Mesendoderm (in vitro differentiated cells): ENCODE measurements at regions not wholly inside any gene's neighbourhood (a gene's known extent, or its start where the extent isn't known, plus 50 kb on each side); places are given as distances from the start of the nearest gene placed in this dataset.

Experiments
- DNase-seq: peaks from one replicate; pipeline ENCODE4 v3.0.0; 2013
- H2AK5ac ChIP-seq: 2 replicates; pipeline ENCODE4 v1.6.1; 2013; ENCODE audit warnings: low read length, inconsistent platforms
- H2BK120ac ChIP-seq: 2 replicates; pipeline ENCODE4 v1.6.1; 2013; ENCODE audit warnings: low read depth, mild to moderate bottlenecking, low read length, moderate library complexity, mixed read lengths
- H2BK15ac ChIP-seq: replicated peaks from 2 replicates; pipeline ENCODE4 v1.6.1; 2013; ENCODE audit warnings: low read depth, mild to moderate bottlenecking, moderate library complexity
- H2BK5ac ChIP-seq: 2 replicates; pipeline ENCODE4 v1.6.1; 2013; ENCODE audit warnings: low read length, inconsistent platforms
- H3K18ac ChIP-seq: 2 replicates; pipeline ENCODE4 v1.6.1; 2013; ENCODE audit warnings: mild to moderate bottlenecking, low read length, mixed read lengths
- H3K23ac ChIP-seq: one replicate; pipeline ENCODE4 v1.6.1; 2013; ENCODE audit warnings: low read length
- H3K27ac ChIP-seq: 2 replicates; pipeline ENCODE4 v1.5.1; 2013; ENCODE audit warnings: low read depth, mild to moderate bottlenecking, inconsistent platforms, low read length, moderate library complexity
- H3K27me3 ChIP-seq: 2 replicates; pipeline ENCODE4 v1.6.1; 2013; ENCODE audit warnings: low read length, control low read depth, mild to moderate bottlenecking, inconsistent platforms; ENCODE audit not compliant: insufficient read depth, poor library complexity
- H3K36me3 ChIP-seq: 2 replicates; pipeline ENCODE4 v1.6.1; 2013; ENCODE audit warnings: low read length, inconsistent platforms; ENCODE audit not compliant: control insufficient read depth, insufficient read depth
- H3K4ac ChIP-seq: one replicate; pipeline ENCODE4 v1.6.1; 2013; ENCODE audit warnings: low read depth, mild to moderate bottlenecking, low read length, moderate library complexity
- H3K4me1 ChIP-seq: 2 replicates; pipeline ENCODE4 v1.6.1; 2013; ENCODE audit warnings: low read depth, low read length, inconsistent platforms; ENCODE audit not compliant: control insufficient read depth
- H3K4me2 ChIP-seq: 2 replicates; pipeline ENCODE4 v1.6.1; 2013; ENCODE audit warnings: low read length
- H3K4me3 ChIP-seq: 2 replicates; pipeline ENCODE4 v1.5.1; 2013; ENCODE audit warnings: mild to moderate bottlenecking, low read length
- H3K56ac ChIP-seq: one replicate; pipeline ENCODE4 v1.6.1; 2013; ENCODE audit warnings: low read length
- H3K79me1 ChIP-seq: 2 replicates; pipeline ENCODE4 v1.6.1; 2013; ENCODE audit warnings: low read length, inconsistent platforms
- H3K79me2 ChIP-seq: 2 replicates; pipeline ENCODE4 v1.6.1; 2013; ENCODE audit warnings: mild to moderate bottlenecking, low read length; ENCODE audit not compliant: control insufficient read depth, insufficient read depth
- H3K9ac ChIP-seq: 2 replicates; pipeline ENCODE4 v1.6.1; 2013; ENCODE audit warnings: low read length, inconsistent platforms
- H4K5ac ChIP-seq: one replicate; pipeline ENCODE4 v1.6.1; 2013; ENCODE audit warnings: low read length
- H4K8ac ChIP-seq: one replicate; pipeline ENCODE4 v1.6.1; 2013; ENCODE audit warnings: low read depth, mild to moderate bottlenecking, control low read depth, low read length, moderate library complexity
- WGBS: extraction: QIAGEN DNeasy Blood & Tissue Kit; methylation state at CpG from one replicate; pipeline ENCODE4 v1.1.7; 2013; ENCODE audit warnings: low lambda C conversion rate, missing lambda C conversion rate; ENCODE audit not compliant: insufficient coverage; ENCODE audit errors: extremely low coverage; 5-methylcytosine and 5-hydroxymethylcytosine counted together

GRCh38 chr12:115160271-115161128 lies 476.5 kb upstream of the TBX3 start:
- DNase-seq, result no peak
- peak overlapping the region; percentile 1 for H2BK15ac ChIP-seq
- peak overlapping the region; percentile 31 for H2BK120ac ChIP-seq
- H3K56ac ChIP-seq, result no peak overlapping the region
- H3K4me3 ChIP-seq, result no peak overlapping the region
- H4K5ac ChIP-seq, result no peak overlapping the region
- H2BK5ac ChIP-seq, result no peak overlapping the region
- peaks cover 11% of the 10 kb centered on the region for H3K4me1 ChIP-seq
- no peaks in the 10 kb centered on the region for H3K36me3 ChIP-seq
- H3K27ac ChIP-seq, result no peak overlapping the region
- H3K79me2 ChIP-seq, result no peaks in the 10 kb centered on the region
- H3K18ac ChIP-seq, result peak overlapping the region; percentile 76
- H3K27me3 ChIP-seq, result no peaks in the 10 kb centered on the region
- WGBS, result no CpG with 5 or more reads among the region's 6 CpGs
- H3K79me1 ChIP-seq, result no peaks in the 10 kb centered on the region
- no peak overlapping the region for H2AK5ac ChIP-seq
- H3K4ac ChIP-seq, result peak overlapping the region; percentile 79
- no peak overlapping the region for H3K9ac ChIP-seq
- H3K23ac ChIP-seq, result no peak overlapping the region
- H4K8ac ChIP-seq, result no peak overlapping the region
- H3K4me2 ChIP-seq, result no peak overlapping the region

- Histone ChIP-seq H3K9ac (no peak overlapping the region), H3K18ac (no peak overlapping the region), H3K36me3 (no peaks in the 10 kb centered on the region), H3K79me1 (no peaks in the 10 kb centered on the region), H3K23ac (no peak overlapping the region), H2BK120ac (no peak overlapping the region), H2BK15ac (no peak overlapping the region), H4K5ac (no peak overlapping the region), H2AK5ac (no peak overlapping the region), H3K27ac (no peak overlapping the region), H3K4me1 (peaks cover 9% of the 10 kb centered on the region), H3K4ac (no peak overlapping the region), H4K8ac (no peak overlapping the region), H3K4me3 (no peak overlapping the region), H3K56ac (no peak overlapping the region), H3K27me3 (no peaks in the 10 kb centered on the region), H3K4me2 (no peak overlapping the region), H3K79me2 (no peaks in the 10 kb centered on the region), H2BK5ac (peak overlapping the region; percentile 24)
- no CpG with 5 or more reads among the region's 5 CpGs for WGBS
- DNase-seq, result peak; percentile 95
Observed at GRCh38 chr12:115158816-115159215, 474.8 kb upstream of the TBX3 start.

GRCh38 chr12:115155665-115156645 lies 472.0 kb upstream of the TBX3 start:
- Histone ChIP-seq H2BK15ac (no peak overlapping the region), H4K5ac (no peak overlapping the region), H3K4me1 (peaks cover 7% of the 10 kb centered on the region), H2BK120ac (no peak overlapping the region), H3K4me2 (no peak overlapping the region), H2AK5ac (peak overlapping the region; percentile 71), H3K4me3 (no peak overlapping the region), H3K79me2 (no peaks in the 10 kb centered on the region), H3K79me1 (no peaks in the 10 kb centered on the region), H3K27ac (no peak overlapping the region), H3K18ac (no peak overlapping the region), H3K4ac (peak overlapping the region; percentile 10), H3K36me3 (no peaks in the 10 kb centered on the region), H3K23ac (no peak overlapping the region), H3K9ac (no peak overlapping the region), H4K8ac (no peak overlapping the region), H3K56ac (peak overlapping the region; percentile 26), H3K27me3 (no peaks in the 10 kb centered on the region), H2BK5ac (peak overlapping the region; percentile 26)
- no CpG with 5 or more reads among the region's 7 CpGs for WGBS
- DNase-seq, result peak; percentile 81

- Histone ChIP-seq H3K4me3 (no peak overlapping the region), H2BK120ac (no peak overlapping the region), H3K27me3 (no peaks in the 10 kb centered on the region), H3K36me3 (no peaks in the 10 kb centered on the region), H3K4ac (no peak overlapping the region), H2BK5ac (no peak overlapping the region), H3K9ac (no peak overlapping the region), H3K23ac (no peak overlapping the region), H3K18ac (no peak overlapping the region), H3K4me2 (no peak overlapping the region), H3K27ac (no peak overlapping the region), H3K79me2 (no peaks in the 10 kb centered on the region), H2AK5ac (no peak overlapping the region), H3K4me1 (peaks cover 5% of the 10 kb centered on the region), H3K79me1 (no peaks in the 10 kb centered on the region), H4K5ac (no peak overlapping the region), H3K56ac (no peak overlapping the region), H4K8ac (no peak overlapping the region), H2BK15ac (no peak overlapping the region)
- no CpG with 5 or more reads among the region's 7 CpGs for WGBS
- no peak for DNase-seq
Observed at GRCh38 chr12:115149685-115150378, 465.9 kb upstream of the TBX3 start.

GRCh38 chr12:115149279-115149678 lies 465.3 kb upstream of the TBX3 start:
- peaks cover 5% of the 10 kb centered on the region for H3K4me1 ChIP-seq
- WGBS, result no CpG with 5 or more reads among the region's 2 CpGs
- no peak overlapping the region for H3K4me3 ChIP-seq
- H3K9ac ChIP-seq, result no peak overlapping the region
- DNase-seq, result no peak
- H3K27me3 ChIP-seq, result no peaks in the 10 kb centered on the region
- no peak overlapping the region for H3K4me2 ChIP-seq
- H2BK15ac ChIP-seq, result no peak overlapping the region
- no peak overlapping the region for H2AK5ac ChIP-seq
- no peaks in the 10 kb centered on the region for H3K79me1 ChIP-seq
- no peak overlapping the region for H3K56ac ChIP-seq
- H4K8ac ChIP-seq, result no peak overlapping the region
- H3K36me3 ChIP-seq, result no peaks in the 10 kb centered on the region
- no peaks in the 10 kb centered on the region for H3K79me2 ChIP-seq
- no peak overlapping the region for H3K27ac ChIP-seq
- H2BK120ac ChIP-seq, result no peak overlapping the region
- H3K4ac ChIP-seq, result no peak overlapping the region
- H2BK5ac ChIP-seq, result no peak overlapping the region
- no peak overlapping the region for H3K23ac ChIP-seq
- no peak overlapping the region for H4K5ac ChIP-seq
- H3K18ac ChIP-seq, result no peak overlapping the region
